Osteoblast (primary cell): ENCODE measurements at regions not wholly inside any gene's neighbourhood (a gene's known extent, or its start where the extent isn't known, plus 50 kb on each side); places are given as distances from the start of the nearest gene placed in this dataset.

Experiments used
- DNase-seq: peaks from one replicate; pipeline ENCODE4 v3.0.0; 2011; ENCODE audit warnings: low spot score, mixed read lengths; ENCODE audit not compliant: insufficient read length; ENCODE audit errors: missing footprints
- H2AFZ ChIP-seq: 2 replicates; pipeline ENCODE4 v1.6.0; 2011; ENCODE audit warnings: mild to moderate bottlenecking, low read length
- H3K27ac ChIP-seq: 2 replicates; pipeline ENCODE4 v1.5.1; 2011; ENCODE audit warnings: mild to moderate bottlenecking, low read depth, low read length, moderate library complexity
- H3K27me3 ChIP-seq: 2 replicates; pipeline ENCODE4 v1.6.0; 2012; ENCODE audit warnings: mild to moderate bottlenecking, control low read depth, inconsistent platforms, low read length, moderate library complexity; ENCODE audit not compliant: insufficient read depth
- H3K36me3 ChIP-seq: 2 replicates; pipeline ENCODE4 v1.5.1; 2011; ENCODE audit warnings: mild to moderate bottlenecking, low read length, control low read depth, moderate library complexity; ENCODE audit not compliant: insufficient read depth
- H3K4me1 ChIP-seq: 2 replicates; pipeline ENCODE4 v1.5.1; 2011; ENCODE audit warnings: mild to moderate bottlenecking, low read length, control low read depth, moderate library complexity; ENCODE audit not compliant: insufficient read depth
- H3K4me2 ChIP-seq: 2 replicates; pipeline ENCODE4 v1.6.0; 2011; ENCODE audit warnings: mild to moderate bottlenecking, low read length; ENCODE audit not compliant: insufficient read depth
- H3K4me3 ChIP-seq: fragments of 200-600 bp; sonication (generic); 3 replicates; pipeline ENCODE4 v1.5.1; 2012; ENCODE audit warnings: mild to moderate bottlenecking, low read length, inconsistent platforms; ENCODE audit not compliant: insufficient read depth
- H3K79me2 ChIP-seq: 2 replicates; pipeline ENCODE4 v1.6.0; 2012; ENCODE audit warnings: mild to moderate bottlenecking, low read length, control low read depth, inconsistent platforms; ENCODE audit not compliant: insufficient read depth
- H3K9me3 ChIP-seq: 2 replicates; pipeline ENCODE4 v1.5.1; 2011; ENCODE audit warnings: low read depth, low read length, control low read depth
- H4K20me1 ChIP-seq: 2 replicates; pipeline ENCODE4 v1.6.0; 2012; ENCODE audit warnings: mild to moderate bottlenecking, low read length, control low read depth; ENCODE audit not compliant: insufficient read depth
- CTCF ChIP-seq: IDR thresholded peaks from 2 replicates; pipeline ENCODE4 v1.5.1; 2011; ENCODE audit warnings: mild to moderate bottlenecking, low read depth, low read length, moderate library complexity; ENCODE audit errors: extremely low read depth

- no peak overlapping the region for H3K4me3 ChIP-seq
- H3K27ac ChIP-seq = no peak overlapping the region
- H3K4me1 ChIP-seq = no peaks in the 10 kb centered on the region
- no peak overlapping the region for H2AFZ ChIP-seq
- H3K4me2 ChIP-seq = no peak overlapping the region
- no peak for TF ChIP-seq CTCF
- DNase-seq = peak; percentile 63
- H3K36me3 ChIP-seq = no peaks in the 10 kb centered on the region
- H3K79me2 ChIP-seq = no peaks in the 10 kb centered on the region
- no peaks in the 10 kb centered on the region for H4K20me1 ChIP-seq
- H3K27me3 ChIP-seq = no peaks in the 10 kb centered on the region
- H3K9me3 ChIP-seq = peaks cover 4% of the 10 kb centered on the region
Observed at GRCh38 chr22:49116021-49116420, 711.7 kb downstream of the BRD1 start.

- TF ChIP-seq CTCF = no peak
- H2AFZ ChIP-seq = no peak overlapping the region
- no peaks in the 10 kb centered on the region for H3K27me3 ChIP-seq
- H3K9me3 ChIP-seq = peaks cover 4% of the 10 kb centered on the region
- no peaks in the 10 kb centered on the region for H4K20me1 ChIP-seq
- no peaks in the 10 kb centered on the region for H3K4me1 ChIP-seq
- no peak overlapping the region for H3K4me3 ChIP-seq
- H3K79me2 ChIP-seq = no peaks in the 10 kb centered on the region
- no peak overlapping the region for H3K27ac ChIP-seq
- H3K4me2 ChIP-seq = no peak overlapping the region
- H3K36me3 ChIP-seq = no peaks in the 10 kb centered on the region
- no peak for DNase-seq
Observed at GRCh38 chr22:49115197-49115596, 712.5 kb downstream of the BRD1 start.

- H3K4me2 ChIP-seq = no peak overlapping the region
- peaks cover 4% of the 10 kb centered on the region for H3K9me3 ChIP-seq
- TF ChIP-seq CTCF = no peak
- H3K4me1 ChIP-seq = no peaks in the 10 kb centered on the region
- H3K79me2 ChIP-seq = no peaks in the 10 kb centered on the region
- peak; percentile 15 for DNase-seq
- H3K36me3 ChIP-seq = no peaks in the 10 kb centered on the region
- H3K27ac ChIP-seq = no peak overlapping the region
- H2AFZ ChIP-seq = no peak overlapping the region
- H3K4me3 ChIP-seq = no peak overlapping the region
- H4K20me1 ChIP-seq = no peaks in the 10 kb centered on the region
- H3K27me3 ChIP-seq = no peaks in the 10 kb centered on the region
Observed at GRCh38 chr22:49113758-49114157, 713.9 kb downstream of the BRD1 start.

- Histone ChIP-seq H3K27me3 (no peaks in the 10 kb centered on the region), H3K36me3 (no peaks in the 10 kb centered on the region), H3K4me1 (no peaks in the 10 kb centered on the region), H3K9me3 (peaks cover 4% of the 10 kb centered on the region), H2AFZ (no peak overlapping the region), H4K20me1 (no peaks in the 10 kb centered on the region), H3K27ac (no peak overlapping the region), H3K4me2 (no peak overlapping the region), H3K79me2 (no peaks in the 10 kb centered on the region), H3K4me3 (no peak overlapping the region)
- peak; percentile 67 for DNase-seq
- TF ChIP-seq CTCF = no peak
Observed at GRCh38 chr22:49112661-49113626, 714.7 kb downstream of the BRD1 start.
